ENCODE measurements at regions not wholly inside any gene's neighbourhood (a gene's known extent, or its start where the extent isn't known, plus 50 kb on each side); places are given as distances from the start of the nearest gene placed in this dataset.
"Not testable (repeated sequence)": the region's sequence is repeated elsewhere in the genome, so short reads cannot be mapped to it uniquely, and the experiment has no call there.

DNA sequence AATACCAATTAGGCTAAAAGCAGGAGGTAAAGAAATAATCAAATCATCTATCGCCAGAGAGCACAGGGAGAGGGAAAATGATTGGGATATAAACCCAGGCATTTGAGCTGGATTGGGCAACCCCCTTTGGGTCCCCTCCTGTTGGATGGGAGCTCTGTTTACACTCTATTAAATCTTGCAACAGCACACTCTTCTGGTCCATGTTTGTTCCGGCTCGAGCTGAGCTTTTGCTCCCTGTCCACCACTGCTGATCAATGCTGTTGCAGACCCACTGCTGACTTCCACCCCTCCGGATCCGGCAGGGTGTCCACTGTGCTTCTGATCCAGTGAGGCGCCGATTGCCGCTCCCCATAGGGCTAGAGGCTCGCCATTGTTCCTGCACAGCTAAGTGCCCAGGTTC lies 493.8 kb downstream of the MATN1 start:
- no peak for DNase-seq

DNA sequence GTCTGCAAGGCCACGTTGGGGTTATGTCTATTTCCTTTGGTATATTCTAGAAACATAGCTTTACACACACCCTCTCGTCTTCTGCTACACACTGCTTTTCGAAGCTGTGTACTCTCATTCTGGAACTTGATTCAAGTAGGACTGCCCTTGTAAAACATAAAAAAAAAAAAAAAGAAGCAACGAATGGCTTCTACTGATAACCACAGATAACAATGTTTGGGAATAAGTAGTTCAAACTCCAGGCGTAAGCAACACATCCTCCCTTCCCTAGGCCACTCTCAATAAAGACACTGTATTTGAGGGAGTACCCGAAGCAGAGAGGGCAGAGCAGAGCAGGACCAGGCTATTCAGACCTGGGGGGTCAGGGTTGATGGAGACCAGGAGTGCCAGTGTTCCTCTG lies 496.7 kb downstream of the MATN1 start:
- no peak for DNase-seq

GRCh38 chr1:30225357-30225756 lies 498.0 kb downstream of the MATN1 start:
- DNase-seq, result no peak

DNA sequence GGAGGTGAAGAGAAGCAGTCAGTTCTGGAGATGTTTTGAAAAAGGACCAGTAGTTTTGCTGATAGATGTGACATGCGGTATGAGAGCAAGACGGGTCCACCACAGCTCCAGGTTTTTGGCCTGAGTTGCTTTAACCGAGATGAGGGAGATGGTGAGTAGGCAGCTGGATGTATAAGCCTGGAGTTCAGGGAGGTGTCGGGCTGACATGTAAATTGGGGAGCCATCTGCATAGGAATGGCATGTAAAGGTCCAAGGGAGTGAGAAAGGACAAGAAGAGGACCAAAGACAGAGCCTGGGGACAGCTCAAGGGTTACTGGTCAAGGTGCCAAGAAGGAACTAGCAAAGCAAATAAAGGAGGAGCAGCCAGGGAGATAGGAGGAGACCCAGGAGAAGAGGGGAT lies 503.7 kb downstream of the MATN1 start:
- no peak for DNase-seq

DNA sequence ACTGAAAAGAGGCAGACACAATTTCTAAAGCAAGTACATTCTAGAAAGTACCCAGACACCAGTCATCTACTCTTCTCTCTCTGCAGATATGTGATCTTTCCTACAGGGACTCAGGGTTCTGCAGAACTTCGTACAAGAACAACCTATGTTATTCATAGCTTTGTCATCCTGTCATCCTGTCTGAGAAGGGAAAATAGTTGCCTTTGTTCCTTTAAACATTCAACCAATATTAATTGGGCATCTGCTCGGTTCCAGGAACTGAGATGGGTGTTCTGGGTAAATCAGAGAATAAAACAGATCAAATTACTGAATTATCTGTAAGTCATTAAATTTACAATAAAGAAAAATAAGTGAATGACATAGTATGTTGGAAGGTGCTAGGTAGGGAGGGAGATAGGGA lies 504.9 kb downstream of the MATN1 start:
- no peak for DNase-seq

DNA sequence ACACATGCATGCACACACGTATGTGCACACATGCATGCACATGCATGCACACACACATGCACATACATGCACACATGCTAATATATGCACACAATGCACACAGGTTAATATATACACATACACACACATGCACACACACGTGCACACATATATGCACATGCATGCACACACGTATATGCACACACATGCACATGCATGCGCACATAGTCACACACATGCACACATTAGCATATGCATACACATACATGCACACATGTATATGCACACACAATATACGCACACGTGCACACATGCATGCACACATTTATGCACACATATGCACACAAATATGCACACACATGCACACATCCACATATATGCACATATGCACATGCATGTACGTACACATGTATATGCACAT lies 506.8 kb downstream of the MATN1 start:
- DNase-seq, result no peak

- DNase-seq, result no peak
These were observed 509.4 kb downstream of the MATN1 start for GRCh38 chr1:30213936-30214335.

- DNase-seq, result not testable (repeated sequence)
These were observed 515.4 kb downstream of the MATN1 start for GRCh38 chr1:30207962-30208361.

DNA sequence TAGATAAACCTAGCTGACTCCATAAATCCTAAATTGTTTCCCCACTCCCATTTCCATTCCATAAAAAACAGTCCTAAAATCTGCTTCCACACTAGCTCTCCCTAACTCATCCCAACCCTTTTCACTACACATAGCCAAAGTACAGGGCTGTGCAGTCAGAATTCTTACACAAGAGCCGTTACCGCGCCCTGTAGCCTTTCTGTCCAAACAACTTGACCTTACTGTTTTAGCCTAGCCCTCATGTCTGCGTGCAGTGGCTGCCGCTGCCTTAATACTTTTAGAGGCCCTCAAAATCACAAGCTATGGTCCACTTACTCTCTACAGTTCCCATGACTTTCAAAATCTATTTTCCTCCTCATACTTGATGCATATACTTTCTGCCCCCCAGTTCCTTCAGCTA lies 516.8 kb downstream of the MATN1 start:
- not testable (repeated sequence) for DNase-seq

DNA sequence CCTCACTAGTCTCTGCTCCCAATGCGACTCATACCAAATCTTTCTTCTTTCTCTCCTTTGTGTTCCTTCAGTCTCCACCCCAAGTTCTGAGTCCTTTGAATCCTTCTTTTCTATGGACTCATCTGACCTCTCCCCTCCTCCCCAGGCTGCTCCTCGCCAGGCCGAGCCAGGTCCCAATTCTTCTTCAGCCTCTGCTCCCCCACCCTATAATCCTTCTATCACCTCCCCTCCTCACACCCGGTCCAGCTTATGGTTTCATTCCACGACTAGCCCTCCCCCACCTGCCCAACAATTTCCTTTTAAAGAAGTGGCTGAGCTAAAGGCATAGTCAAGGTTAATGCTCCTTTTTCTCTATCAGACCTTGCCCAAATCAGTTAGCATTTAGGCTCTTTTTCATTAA lies 518.5 kb downstream of the MATN1 start:
- DNase-seq, result not testable (repeated sequence)

DNA sequence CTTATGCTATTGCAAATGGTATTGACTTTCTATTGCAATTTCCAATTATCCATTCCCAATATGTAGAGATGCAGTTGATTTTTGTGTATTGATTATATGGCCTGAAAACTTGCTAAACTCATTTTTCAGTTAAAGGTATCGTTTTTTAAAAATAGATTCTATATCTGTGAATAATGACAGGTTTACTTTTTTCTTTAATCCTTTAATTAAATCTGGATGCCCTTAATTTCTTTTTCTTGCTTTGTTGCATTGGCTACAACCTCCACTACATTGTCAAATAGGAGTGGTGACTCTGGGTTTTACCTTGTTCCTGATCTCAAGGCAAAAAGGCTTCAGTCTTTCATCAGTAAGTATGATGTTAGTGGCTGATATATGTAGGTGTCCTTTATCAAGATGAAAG lies 522.4 kb downstream of the MATN1 start:
- DNase-seq, result no peak

DNA sequence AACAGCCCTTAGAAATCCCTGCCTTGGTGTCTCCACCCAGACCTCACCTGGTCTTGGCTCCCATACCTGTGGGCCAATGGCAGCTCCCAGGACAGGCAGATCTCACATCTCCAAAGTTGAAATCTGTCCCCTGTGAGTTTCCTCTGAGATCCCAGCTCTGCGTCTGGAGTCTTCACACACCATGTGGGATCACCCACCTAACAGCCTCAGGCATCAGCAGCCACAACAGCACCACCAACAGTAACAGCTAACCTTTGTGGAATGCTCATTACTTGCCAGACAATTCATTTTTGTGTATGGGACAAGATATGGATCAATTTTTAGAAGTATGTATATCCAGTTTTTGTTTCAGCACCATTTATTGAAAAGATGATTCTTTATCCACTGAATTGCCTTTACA lies 523.2 kb downstream of the MATN1 start:
- DNase-seq, result no peak

DNA sequence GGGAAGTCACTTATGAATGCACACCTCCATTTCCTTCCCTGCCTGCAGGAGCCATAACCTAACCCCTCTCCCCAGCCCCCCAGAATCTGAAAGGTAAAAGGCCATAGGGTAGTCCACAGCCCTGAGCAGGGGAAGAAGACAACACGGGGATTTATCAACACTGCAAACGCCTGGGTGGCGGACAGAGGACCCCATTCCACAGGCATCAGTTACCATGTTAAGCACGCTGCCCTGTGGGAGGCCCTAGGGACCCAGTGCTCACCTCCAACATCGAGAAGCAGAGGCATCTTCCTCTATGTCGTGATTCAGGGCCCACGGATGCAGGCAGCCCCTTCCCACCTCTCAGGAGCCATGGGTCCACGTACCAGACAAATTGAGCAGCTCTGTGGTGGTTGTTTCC lies 523.8 kb downstream of the MATN1 start:
- no peak for DNase-seq

DNA sequence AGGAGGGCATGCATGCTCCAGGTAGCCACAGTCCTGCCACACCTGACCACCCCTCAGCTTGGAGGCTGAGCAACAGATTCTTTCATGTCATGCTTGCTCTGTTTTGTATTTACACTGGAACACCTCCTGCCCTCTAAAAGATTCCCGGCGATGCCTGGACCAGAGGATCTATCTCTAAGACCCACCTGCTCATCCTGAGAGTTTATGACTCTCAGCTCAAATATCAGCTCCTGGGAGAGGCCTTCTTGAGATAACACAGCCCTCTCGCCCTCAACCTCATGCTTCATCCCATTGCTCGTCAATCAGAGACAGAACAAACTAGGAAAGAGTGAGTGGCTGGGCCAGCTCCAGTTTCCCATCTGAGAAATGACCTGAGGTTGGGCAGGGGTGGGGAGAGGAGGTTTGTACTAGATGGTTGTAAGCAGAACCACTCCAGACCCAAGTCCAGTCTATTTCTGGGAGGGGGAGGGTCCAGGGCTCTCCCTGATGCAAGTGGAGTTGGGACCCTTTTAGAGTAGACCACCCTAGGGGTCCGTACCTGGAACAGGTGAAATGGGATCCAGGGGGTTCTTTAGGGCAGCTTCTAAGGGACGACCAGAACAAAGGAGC lies 524.5 kb downstream of the MATN1 start:
- no peak for DNase-seq

DNA sequence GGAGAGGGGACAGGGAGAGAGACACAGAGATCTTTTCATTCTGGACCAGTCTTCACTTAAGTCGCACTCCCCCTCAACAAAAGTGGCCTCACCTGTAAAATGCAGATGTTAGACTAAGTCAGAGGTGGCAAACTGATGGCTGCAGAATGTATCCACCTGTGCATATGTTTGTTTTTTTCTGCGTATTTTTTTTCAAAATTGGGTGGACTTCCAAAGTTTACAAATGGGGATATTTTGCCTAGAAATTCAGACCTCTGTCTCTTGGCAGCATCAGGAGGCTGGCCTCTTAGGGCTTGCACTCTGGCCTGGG lies 525.0 kb downstream of the MATN1 start:
- no peak for DNase-seq

DNA sequence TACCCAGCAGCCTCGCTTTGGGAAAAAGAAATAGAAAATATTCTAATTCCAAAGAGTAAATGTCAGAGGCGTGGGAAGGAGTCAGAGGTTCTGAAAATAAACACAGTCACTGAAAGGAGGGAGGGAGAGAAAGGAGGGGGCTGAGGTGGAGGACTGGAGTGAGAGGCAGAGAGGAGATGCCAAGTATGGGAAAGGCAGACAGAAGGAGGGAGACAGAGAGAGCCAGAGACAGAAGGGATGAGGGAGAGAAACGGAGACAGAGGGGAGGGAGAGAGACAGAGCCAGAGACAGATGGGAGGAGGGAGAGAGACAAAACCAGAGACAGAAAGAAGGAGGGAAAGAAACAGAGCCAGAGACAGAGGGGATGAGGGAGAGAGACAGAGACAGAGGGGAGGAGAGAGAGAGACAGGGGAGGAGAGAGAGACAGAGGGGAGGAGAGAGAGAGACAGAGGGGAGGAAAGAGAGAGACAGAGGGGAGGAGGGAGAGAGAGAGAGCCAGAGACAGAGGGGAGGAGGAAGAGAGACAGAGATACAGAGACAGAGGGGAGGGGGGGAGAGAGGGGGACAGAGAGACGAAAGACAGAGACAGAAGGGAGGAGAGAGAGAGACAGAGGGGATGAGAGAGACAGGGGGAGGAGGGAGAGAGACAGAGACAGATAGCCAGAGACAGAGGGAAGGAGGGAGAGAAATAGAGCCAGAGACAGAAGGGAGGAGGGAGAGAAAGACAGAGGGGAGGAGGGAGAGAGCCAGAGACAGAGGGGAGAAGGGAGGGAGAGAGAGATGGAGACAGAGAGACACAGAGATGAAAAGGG lies 525.5 kb downstream of the MATN1 start:
- DNase-seq, result no peak

DNA sequence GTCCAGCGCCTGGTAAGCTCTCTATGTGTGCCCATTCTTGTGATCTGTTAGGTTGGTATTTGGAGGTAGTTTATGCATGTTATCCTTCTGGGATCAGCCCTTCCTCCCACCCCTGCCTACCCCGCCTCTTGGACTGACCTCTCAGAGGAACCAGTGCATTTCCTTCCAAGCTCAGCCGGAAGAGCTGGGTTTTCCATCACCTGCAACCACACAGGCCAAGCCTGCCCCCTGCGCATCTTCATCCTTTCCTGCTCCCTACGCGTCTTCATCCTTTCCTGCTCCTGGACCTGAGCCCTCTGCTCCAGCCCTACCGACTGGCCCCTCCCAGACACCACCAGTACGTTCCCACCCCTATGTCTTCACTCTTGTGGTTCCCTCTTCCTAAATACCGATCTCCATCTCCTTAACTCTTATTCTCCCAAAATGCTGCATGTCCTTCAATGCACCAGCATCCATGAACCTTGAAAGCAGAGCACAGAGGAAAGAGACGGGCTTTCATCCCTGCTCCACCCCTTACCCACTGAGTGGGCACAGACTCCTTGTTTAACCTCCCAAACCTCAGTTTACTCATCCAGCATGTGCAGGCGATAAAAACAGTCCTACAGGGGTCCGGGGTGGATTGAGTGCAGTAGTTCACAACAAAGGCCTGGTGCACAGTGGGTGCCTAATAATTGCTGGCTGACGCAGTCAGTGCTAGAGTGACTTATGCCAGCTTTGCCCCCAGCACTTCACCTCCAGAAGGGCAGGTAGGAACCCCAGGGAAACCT lies 526.3 kb downstream of the MATN1 start:
- no peak for DNase-seq

DNA sequence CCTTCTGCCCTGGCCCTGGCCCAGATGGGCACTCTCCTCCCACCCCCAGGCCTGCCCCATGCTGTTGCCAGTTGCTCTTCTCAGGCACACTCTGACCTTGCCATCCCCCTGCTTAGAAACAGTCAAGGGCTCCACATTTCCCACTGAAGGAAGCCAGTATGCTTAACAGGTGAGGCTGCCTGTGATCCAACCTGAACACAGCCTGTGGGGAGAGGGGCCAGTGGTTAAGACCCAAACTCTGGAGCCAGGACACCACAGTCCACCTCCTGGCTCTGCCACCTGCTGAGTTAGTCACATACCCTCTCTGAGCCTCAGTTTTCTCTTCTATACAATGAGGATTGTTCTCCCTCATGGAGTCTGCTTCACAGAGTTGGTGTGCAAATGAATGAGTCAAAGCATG lies 526.9 kb downstream of the MATN1 start:
- DNase-seq, result no peak

- DNase-seq, result no peak
These were observed 527.8 kb downstream of the MATN1 start for GRCh38 chr1:30195424-30196134.

DNA sequence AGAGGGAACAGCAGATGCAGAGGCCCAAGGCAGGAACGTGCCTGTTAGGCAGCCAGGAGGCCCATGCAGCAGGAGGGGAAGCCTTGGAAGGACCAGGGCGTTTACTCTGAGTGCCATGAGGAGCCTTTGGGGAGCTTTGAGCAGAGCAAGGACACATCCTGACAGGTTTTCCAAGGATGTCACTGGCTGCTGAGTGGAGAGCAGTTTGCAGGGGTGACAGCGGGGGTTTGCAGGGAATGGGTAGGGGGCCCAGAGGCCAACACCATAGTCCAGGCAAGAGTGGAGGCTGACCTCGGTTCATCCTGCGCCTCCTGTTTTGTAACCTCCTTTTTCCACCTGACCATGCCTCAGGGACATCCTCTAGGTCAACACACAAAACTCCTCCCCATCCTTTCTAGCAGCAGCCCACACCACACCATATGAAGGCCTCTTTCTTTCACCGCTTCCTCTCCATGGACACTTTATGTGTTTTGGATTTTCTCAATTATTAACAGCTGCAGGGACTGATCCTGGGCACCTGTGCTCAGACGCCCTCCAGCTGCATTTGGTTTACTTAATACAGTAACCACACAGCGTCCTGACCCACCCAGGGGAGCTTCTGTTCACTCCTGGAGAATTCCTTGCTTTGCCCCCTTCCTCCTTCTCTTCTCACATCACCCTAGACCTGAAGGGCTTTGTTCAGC lies 528.5 kb downstream of the MATN1 start:
- DNase-seq, result no peak

GRCh38 chr1:30194046-30194619 lies 529.3 kb downstream of the MATN1 start:
- no peak for DNase-seq

DNA sequence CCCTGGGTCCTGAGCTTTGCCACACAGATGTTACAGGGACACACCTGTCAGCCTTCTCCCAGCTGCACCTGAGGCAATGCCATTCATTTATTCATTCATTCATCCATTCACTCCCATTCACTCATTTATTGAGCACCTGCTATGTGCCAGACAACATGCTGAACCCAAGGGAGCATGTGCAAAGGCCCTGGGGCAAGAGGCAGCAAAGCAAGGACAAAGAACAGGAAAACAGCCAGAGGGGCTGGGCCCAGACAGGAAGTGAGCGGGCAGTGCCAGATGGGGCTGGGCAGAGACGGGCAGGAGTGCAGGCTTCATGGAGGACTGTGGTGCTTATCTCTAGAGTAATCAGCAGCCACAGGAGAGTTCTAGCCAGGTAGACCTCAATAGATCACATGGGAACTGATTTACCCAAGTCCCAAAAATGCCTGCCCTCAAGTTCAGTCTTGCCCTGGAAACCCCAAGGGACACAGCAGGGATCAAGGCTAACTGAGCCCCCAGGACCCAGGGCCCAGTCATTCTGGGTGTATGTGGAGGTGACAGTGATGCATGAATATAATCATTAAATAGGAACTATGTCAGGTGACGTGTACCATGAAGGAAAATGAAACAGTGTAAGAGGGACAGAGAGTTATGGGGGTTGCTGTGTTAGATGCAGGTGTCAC lies 530.3 kb downstream of the MATN1 start:
- no peak for DNase-seq

Data from CD4-positive, alpha-beta T cell treated with Interleukin-21 for 1 hour (primary cell).